Right atrium auricular region (tissue), 2 donors: ENCODE measurements at regions not wholly inside any gene's neighbourhood (a gene's known extent, or its start where the extent isn't known, plus 50 kb on each side); places are given as distances from the start of the nearest gene placed in this dataset.
A peak's percentile ranks its signal among the peaks of the same experiment; 100 is the strongest.

ENCODE experiments used
- DNase-seq: peaks from one replicate; pipeline ENCODE4 v3.0.0-alpha.2; 2019; ENCODE audit warnings: low spot score
- H3K27ac ChIP-seq, 2 donors: fragments of 200-600 bp; sonication (generic); 1 replicate in 1 of 2; 2 replicates in 1 of 2; pipeline ENCODE4 v1.5.1; 2016 to 2019
- H3K27me3 ChIP-seq, 2 donors: fragments of 200-600 bp; sonication (generic); one replicate each; pipeline versions ENCODE4 v1.5.1 to v1.6.0; 2017 to 2019
- H3K36me3 ChIP-seq: fragments of 200-600 bp; sonication (generic); one replicate; pipeline ENCODE4 v1.5.1; 2016
- H3K4me1 ChIP-seq, 2 donors: fragments of 200-600 bp; sonication (generic); one replicate each; pipeline versions ENCODE4 v1.5.1 to v1.6.0; 2017 to 2019
- H3K4me3 ChIP-seq, 2 donors: fragments of 200-600 bp; sonication (generic); 1 replicate in 1 of 2; 2 replicates in 1 of 2; pipeline ENCODE4 v1.5.1; 2017 to 2019; ENCODE audit warnings: mild to moderate bottlenecking in 1 of 2, moderate library complexity in 1 of 2
- H3K9me3 ChIP-seq, 2 donors: fragments of 200-600 bp; sonication (generic); one replicate each; pipeline ENCODE4 v1.5.1; 2019
- TF ChIP-seq, protein P1 (sequence below), 2 donors: fragments of 200-600 bp; sonication (generic); IDR thresholded peaks; one replicate each; pipeline ENCODE4 v1.5.1; 2019; ENCODE audit warnings: antibody characterized with exemption in 2 of 2

DNA sequence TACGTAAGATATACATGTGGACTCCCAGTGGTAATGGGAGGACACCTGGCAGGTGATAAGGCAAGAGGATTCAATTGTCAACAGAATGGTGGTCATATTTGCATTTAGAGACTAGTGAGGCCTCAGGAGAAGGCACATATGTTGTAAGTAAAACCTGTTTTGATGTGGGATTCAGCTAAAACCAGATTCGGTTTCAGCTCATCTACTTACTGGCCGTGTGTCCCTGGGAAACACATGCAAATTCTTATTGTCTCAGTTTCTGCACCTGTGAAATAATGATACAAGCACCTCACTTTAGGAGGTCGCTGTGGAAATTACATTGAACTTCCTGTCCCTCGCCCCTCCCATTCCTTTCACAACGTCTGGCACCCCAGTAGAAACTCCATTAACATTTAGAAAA, 78.9 kb upstream of the FIBIN start:
- Histone ChIP-seq H3K27ac (no peak overlapping the region), H3K9me3 (no peaks in the 10 kb centered on the region), H3K4me1 (no peaks in the 10 kb centered on the region), H3K4me3 (no peak overlapping the region), H3K27me3 (no peaks in the 10 kb centered on the region), H3K36me3 (no peaks in the 10 kb centered on the region)
- DNase-seq, result no peak
- TF ChIP-seq, protein P1, sequence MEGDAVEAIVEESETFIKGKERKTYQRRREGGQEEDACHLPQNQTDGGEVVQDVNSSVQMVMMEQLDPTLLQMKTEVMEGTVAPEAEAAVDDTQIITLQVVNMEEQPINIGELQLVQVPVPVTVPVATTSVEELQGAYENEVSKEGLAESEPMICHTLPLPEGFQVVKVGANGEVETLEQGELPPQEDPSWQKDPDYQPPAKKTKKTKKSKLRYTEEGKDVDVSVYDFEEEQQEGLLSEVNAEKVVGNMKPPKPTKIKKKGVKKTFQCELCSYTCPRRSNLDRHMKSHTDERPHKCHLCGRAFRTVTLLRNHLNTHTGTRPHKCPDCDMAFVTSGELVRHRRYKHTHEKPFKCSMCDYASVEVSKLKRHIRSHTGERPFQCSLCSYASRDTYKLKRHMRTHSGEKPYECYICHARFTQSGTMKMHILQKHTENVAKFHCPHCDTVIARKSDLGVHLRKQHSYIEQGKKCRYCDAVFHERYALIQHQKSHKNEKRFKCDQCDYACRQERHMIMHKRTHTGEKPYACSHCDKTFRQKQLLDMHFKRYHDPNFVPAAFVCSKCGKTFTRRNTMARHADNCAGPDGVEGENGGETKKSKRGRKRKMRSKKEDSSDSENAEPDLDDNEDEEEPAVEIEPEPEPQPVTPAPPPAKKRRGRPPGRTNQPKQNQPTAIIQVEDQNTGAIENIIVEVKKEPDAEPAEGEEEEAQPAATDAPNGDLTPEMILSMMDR (IDR thresholded peaks at IDR 0.05), result no peak

DNA sequence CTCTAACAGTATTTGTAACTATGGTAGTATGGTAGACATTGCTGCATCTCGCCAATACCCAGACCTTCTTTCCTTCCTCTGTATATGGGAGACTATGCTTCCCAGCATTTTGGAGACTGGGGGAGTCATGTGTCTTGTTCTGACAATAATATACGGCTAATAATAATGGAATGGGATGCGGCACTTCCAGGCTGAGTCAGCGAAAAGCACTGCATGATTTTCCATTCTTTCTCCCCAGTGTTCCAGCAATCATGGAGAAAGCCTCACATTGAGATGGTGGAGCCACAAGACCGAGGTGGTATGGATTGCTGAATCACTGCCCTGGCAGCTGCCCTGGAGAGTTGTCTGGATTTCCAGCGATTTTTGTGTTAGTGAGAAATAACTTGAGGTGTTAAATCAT, 77.1 kb upstream of the FIBIN start:
- Histone ChIP-seq H3K4me1 (no peaks in the 10 kb centered on the region), H3K27ac (no peak overlapping the region), H3K27me3 (no peaks in the 10 kb centered on the region), H3K4me3 (no peak overlapping the region), H3K9me3 (no peaks in the 10 kb centered on the region), H3K36me3 (no peaks in the 10 kb centered on the region)
- DNase-seq, result no peak
- TF ChIP-seq, protein P1 (IDR thresholded peaks at IDR 0.05), result no peak

DNA sequence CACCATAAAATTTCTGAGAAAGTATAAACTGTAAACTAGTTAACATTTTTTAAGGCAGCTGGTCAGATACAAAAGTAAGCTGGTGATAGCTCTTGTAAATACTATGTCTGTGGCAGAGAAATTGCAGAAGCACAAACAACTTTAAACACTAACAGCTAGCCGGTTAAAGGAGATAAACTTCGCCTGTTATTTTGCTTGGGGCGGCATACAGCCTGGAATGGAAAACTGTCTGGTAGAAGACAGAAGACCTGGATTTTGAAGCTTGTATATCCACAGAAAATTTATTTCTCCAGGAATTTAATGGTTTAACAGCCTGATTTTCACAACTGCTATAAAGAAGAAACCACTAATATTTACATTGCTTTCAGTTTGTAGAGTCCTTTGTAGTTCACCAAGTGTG, 65.3 kb upstream of the FIBIN start:
- H3K27me3 ChIP-seq, result no peaks in the 10 kb centered on the region
- no peaks in the 10 kb centered on the region for H3K4me1 ChIP-seq
- H3K9me3 ChIP-seq, result peaks cover 0 to 7% of the 10 kb centered on the region in 2 donors
- H3K4me3 ChIP-seq, result no peak overlapping the region
- DNase-seq, result no peak
- H3K27ac ChIP-seq, result no peak overlapping the region
- H3K36me3 ChIP-seq, result no peaks in the 10 kb centered on the region
- TF ChIP-seq, protein P1 (IDR thresholded peaks at IDR 0.05), result no peak

DNA sequence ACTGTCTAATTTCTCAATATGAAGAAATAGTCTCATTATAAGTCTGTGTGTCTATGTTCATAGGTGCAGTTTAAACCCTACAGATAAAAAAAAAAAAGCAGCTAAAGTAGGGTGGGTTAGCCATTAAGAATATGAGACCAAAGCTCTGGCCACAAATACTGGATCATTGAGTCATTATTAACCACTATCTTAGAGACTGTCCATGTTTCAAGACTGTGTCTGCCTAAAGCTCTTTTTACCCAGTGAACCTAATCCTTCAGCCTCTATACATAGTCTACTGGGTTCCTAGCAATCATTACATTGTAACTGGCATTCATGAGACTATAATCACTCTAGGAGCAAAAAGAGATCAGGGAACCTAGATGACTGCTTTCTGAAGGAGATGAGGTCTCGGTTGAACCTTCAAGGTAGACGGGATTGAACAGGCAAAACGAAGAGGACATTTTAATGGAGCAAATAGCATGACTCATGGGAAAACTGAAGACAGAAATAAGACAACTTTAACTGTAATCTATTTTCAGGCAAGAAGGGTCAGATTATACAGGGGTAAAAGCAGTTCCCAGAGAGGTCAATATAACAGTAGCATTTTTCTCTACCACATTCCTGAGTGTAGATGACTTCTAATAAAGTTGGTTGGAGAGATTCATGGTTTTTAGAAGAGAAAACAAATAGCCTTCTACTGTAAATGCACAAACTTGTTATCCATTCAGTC, 64.0 kb upstream of the FIBIN start:
- Histone ChIP-seq H3K27ac (peak overlapping the region; percentile 44 to 49), H3K27me3 (no peaks in the 10 kb centered on the region), H3K36me3 (no peaks in the 10 kb centered on the region), H3K9me3 (no peaks in the 10 kb centered on the region), H3K4me1 (no peaks in the 10 kb centered on the region), H3K4me3 (no peak overlapping the region)
- no peak for DNase-seq
- TF ChIP-seq, protein P1 (IDR thresholded peaks at IDR 0.05), result no peak

- Histone ChIP-seq H3K27ac (peak overlapping the region; percentile 44 to 49), H3K4me3 (no peak overlapping the region), H3K9me3 (no peaks in the 10 kb centered on the region), H3K36me3 (no peaks in the 10 kb centered on the region), H3K27me3 (no peaks in the 10 kb centered on the region), H3K4me1 (no peaks in the 10 kb centered on the region)
- no peak for DNase-seq
- TF ChIP-seq, protein P1 (IDR thresholded peaks at IDR 0.05), result no peak
These were observed 63.2 kb upstream of the FIBIN start for GRCh38 chr11:26930518-26931247.
